ENCODE measurements at regions not wholly inside any gene's neighbourhood (a gene's known extent, or its start where the extent isn't known, plus 50 kb on each side); places are given as distances from the start of the nearest gene placed in this dataset.

- H3K27ac Mint-ChIP-seq, result no peak overlapping the region
- H3K9me3 Mint-ChIP-seq, result peaks cover 0 to 2% (median 0%) of the 10 kb centered on the region in 11 donors
- ATAC-seq, result no peak
- no peak for DNase-seq
- H3K27me3 ChIP-seq (ENCODE audit: control insufficient read depth in 2 of 2, insufficient read depth in 2 of 2, low read length in 2 of 2), result no peaks in the 10 kb centered on the region
- no peak overlapping the region for H3K4me3 Mint-ChIP-seq
- intact Hi-C loops (cut with micrococcal nuclease), result no loop called here
- no peak overlapping the region for H3K4me3 ChIP-seq (ENCODE audit: low read length)
- POLR2A ChIA-PET, result no interaction called here
- peaks cover 0 to 5% (median 0%) of the 10 kb centered on the region in 5 donors for H3K27me3 Mint-ChIP-seq
- H3K4me1 ChIP-seq (ENCODE audit: control insufficient read depth in 2 of 2, insufficient read depth in 2 of 2, low read length in 2 of 2), result no peaks in the 10 kb centered on the region
- H3K36me3 Mint-ChIP-seq, result no peaks in the 10 kb centered on the region
- H3K4me1 Mint-ChIP-seq, result no peaks in the 10 kb centered on the region
- no peak overlapping the region for H3K27ac ChIP-seq (ENCODE audit: low read depth, low read length)
- no peaks in the 10 kb centered on the region for H3K36me3 ChIP-seq (ENCODE audit: control insufficient read depth in 2 of 3, insufficient read depth in 3 of 3, low read length in 3 of 3)
- CTCF ChIA-PET, result no interaction called here
- H3K9me3 ChIP-seq (ENCODE audit: control insufficient read depth in 2 of 3, low read length in 3 of 3), result no peaks in the 10 kb centered on the region
Observed at GRCh38 chrX:134732676-134733075, 64.3 kb downstream of the PABIR2 start.

GRCh38 chrX:134732152-134732551 lies 64.9 kb downstream of the PABIR2 start:
- Mint-ChIP-seq H3K4me3 (no peak overlapping the region), H3K9me3 (peaks cover 0 to 2% (median 0%) of the 10 kb centered on the region in 11 donors), H3K27me3 (peaks cover 0 to 5% (median 0%) of the 10 kb centered on the region in 5 donors), H3K27ac (no peak overlapping the region), H3K36me3 (no peaks in the 10 kb centered on the region), H3K4me1 (no peaks in the 10 kb centered on the region)
- H3K9me3 ChIP-seq (ENCODE audit: control insufficient read depth in 2 of 3, low read length in 3 of 3), result no peaks in the 10 kb centered on the region
- DNase-seq, result no peak
- H3K27me3 ChIP-seq (ENCODE audit: control insufficient read depth in 2 of 2, insufficient read depth in 2 of 2, low read length in 2 of 2), result no peaks in the 10 kb centered on the region
- ATAC-seq, result no peak
- H3K4me3 ChIP-seq (ENCODE audit: low read length), result no peak overlapping the region
- intact Hi-C loops (cut with micrococcal nuclease), result no loop called here
- CTCF ChIA-PET, result no interaction called here
- POLR2A ChIA-PET, result no interaction called here
- no peaks in the 10 kb centered on the region for H3K36me3 ChIP-seq (ENCODE audit: control insufficient read depth in 2 of 3, insufficient read depth in 3 of 3, low read length in 3 of 3)
- no peak overlapping the region for H3K27ac ChIP-seq (ENCODE audit: low read depth, low read length)
- no peaks in the 10 kb centered on the region for H3K4me1 ChIP-seq (ENCODE audit: control insufficient read depth in 2 of 2, insufficient read depth in 2 of 2, low read length in 2 of 2)

GRCh38 chrX:134727363-134727762 lies 69.1 kb upstream of the PLAC1 start:
- no peak overlapping the region for H3K27ac Mint-ChIP-seq
- ChIA-PET POLR2A (no interaction called here), CTCF (no interaction called here)
- ATAC-seq, result no peak
- Histone ChIP-seq H3K9me3 (ENCODE audit: control insufficient read depth in 2 of 3, low read length in 3 of 3) (no peaks in the 10 kb centered on the region), H3K4me3 (ENCODE audit: low read length) (no peak overlapping the region), H3K27me3 (ENCODE audit: control insufficient read depth in 2 of 2, insufficient read depth in 2 of 2, low read length in 2 of 2) (no peaks in the 10 kb centered on the region), H3K27ac (ENCODE audit: low read depth, low read length) (no peak overlapping the region), H3K36me3 (ENCODE audit: control insufficient read depth in 2 of 3, insufficient read depth in 3 of 3, low read length in 3 of 3) (no peaks in the 10 kb centered on the region), H3K4me1 (ENCODE audit: control insufficient read depth in 2 of 2, insufficient read depth in 2 of 2, low read length in 2 of 2) (no peaks in the 10 kb centered on the region)
- H3K27me3 Mint-ChIP-seq, result peaks cover 0 to 5% (median 0%) of the 10 kb centered on the region in 5 donors
- DNase-seq, result no peak
- no peaks in the 10 kb centered on the region for H3K36me3 Mint-ChIP-seq
- H3K4me1 Mint-ChIP-seq, result no peaks in the 10 kb centered on the region
- peaks cover 0 to 2% (median 0%) of the 10 kb centered on the region in 11 donors for H3K9me3 Mint-ChIP-seq
- intact Hi-C loops (cut with micrococcal nuclease), result no loop called here
- no peak overlapping the region for H3K4me3 Mint-ChIP-seq

- ChIA-PET CTCF (no interaction called here), POLR2A (no interaction called here)
- Histone ChIP-seq H3K27me3 (ENCODE audit: control insufficient read depth in 2 of 2, insufficient read depth in 2 of 2, low read length in 2 of 2) (no peaks in the 10 kb centered on the region), H3K4me1 (ENCODE audit: control insufficient read depth in 2 of 2, insufficient read depth in 2 of 2, low read length in 2 of 2) (no peaks in the 10 kb centered on the region), H3K9me3 (ENCODE audit: control insufficient read depth in 2 of 3, low read length in 3 of 3) (no peaks in the 10 kb centered on the region), H3K36me3 (ENCODE audit: control insufficient read depth in 2 of 3, insufficient read depth in 3 of 3, low read length in 3 of 3) (no peaks in the 10 kb centered on the region), H3K27ac (ENCODE audit: low read depth, low read length) (no peak overlapping the region), H3K4me3 (ENCODE audit: low read length) (no peak overlapping the region)
- peaks cover 0 to 2% (median 0%) of the 10 kb centered on the region in 11 donors for H3K9me3 Mint-ChIP-seq
- H3K4me1 Mint-ChIP-seq, result no peaks in the 10 kb centered on the region
- no peaks in the 10 kb centered on the region for H3K36me3 Mint-ChIP-seq
- intact Hi-C loops (cut with micrococcal nuclease), result no loop called here
- DNase-seq, result no peak
- ATAC-seq, result no peak
- H3K27me3 Mint-ChIP-seq, result peaks cover 0 to 5% (median 0%) of the 10 kb centered on the region in 5 donors
- no peak overlapping the region for H3K4me3 Mint-ChIP-seq
- H3K27ac Mint-ChIP-seq, result no peak overlapping the region
Observed at GRCh38 chrX:134725103-134725690, 66.9 kb upstream of the PLAC1 start.

GRCh38 chrX:134721766-134722532 lies 63.7 kb upstream of the PLAC1 start:
- Mint-ChIP-seq H3K27ac (no peak overlapping the region), H3K9me3 (no peaks in the 10 kb centered on the region), H3K36me3 (peaks cover 0 to 1% (median 0%) of the 10 kb centered on the region in 5 donors), H3K4me3 (no peak overlapping the region), H3K4me1 (peaks cover 0 to 11% (median 5%) of the 10 kb centered on the region in 7 donors), H3K27me3 (peaks cover 0 to 2% (median 0%) of the 10 kb centered on the region in 5 donors)
- ChIA-PET CTCF (no interaction called here), POLR2A (no interaction called here)
- intact Hi-C loops (cut with micrococcal nuclease), result no loop called here
- no peak for DNase-seq
- H3K27ac ChIP-seq (ENCODE audit: low read depth, low read length), result no peak overlapping the region
- no peak overlapping the region for H3K4me3 ChIP-seq (ENCODE audit: low read length)
- H3K4me1 ChIP-seq (ENCODE audit: control insufficient read depth in 2 of 2, insufficient read depth in 2 of 2, low read length in 2 of 2), result no peaks in the 10 kb centered on the region
- no peaks in the 10 kb centered on the region for H3K9me3 ChIP-seq (ENCODE audit: control insufficient read depth in 2 of 3, low read length in 3 of 3)
- ATAC-seq, result no peak
- H3K27me3 ChIP-seq (ENCODE audit: control insufficient read depth in 2 of 2, insufficient read depth in 2 of 2, low read length in 2 of 2), result no peaks in the 10 kb centered on the region
- no peaks in the 10 kb centered on the region for H3K36me3 ChIP-seq (ENCODE audit: control insufficient read depth in 2 of 3, insufficient read depth in 3 of 3, low read length in 3 of 3)

- DNase-seq (peak in 6 of 9 donors; percentile 1 to 24 (median 14)), ATAC-seq (peak; percentile 54)
- ChIA-PET POLR2A (no interaction called here), CTCF (no interaction called here)
- intact Hi-C loops (cut with micrococcal nuclease), result no loop called here
- H3K4me1 Mint-ChIP-seq, result peaks cover 0 to 11% (median 5%) of the 10 kb centered on the region in 7 donors
- H3K9me3 Mint-ChIP-seq, result no peaks in the 10 kb centered on the region
- H3K36me3 Mint-ChIP-seq, result peaks cover 0 to 1% (median 0%) of the 10 kb centered on the region in 5 donors
- Histone ChIP-seq H3K27me3 (ENCODE audit: control insufficient read depth in 2 of 2, insufficient read depth in 2 of 2, low read length in 2 of 2) (no peaks in the 10 kb centered on the region), H3K36me3 (ENCODE audit: control insufficient read depth in 2 of 3, insufficient read depth in 3 of 3, low read length in 3 of 3) (no peaks in the 10 kb centered on the region), H3K9me3 (ENCODE audit: control insufficient read depth in 2 of 3, low read length in 3 of 3) (no peaks in the 10 kb centered on the region), H3K4me1 (ENCODE audit: control insufficient read depth in 2 of 2, insufficient read depth in 2 of 2, low read length in 2 of 2) (no peaks in the 10 kb centered on the region), H3K4me3 (ENCODE audit: low read length) (no peak overlapping the region), H3K27ac (ENCODE audit: low read depth, low read length) (no peak overlapping the region)
- H3K4me3 Mint-ChIP-seq, result peak overlapping the region in 1 of 10 donors; percentile 24
- peaks cover 0 to 3% (median 0%) of the 10 kb centered on the region in 5 donors for H3K27me3 Mint-ChIP-seq
- peak overlapping the region in 1 of 9 donors; percentile 68 for H3K27ac Mint-ChIP-seq
Observed at GRCh38 chrX:134718966-134719317, 60.7 kb upstream of the PLAC1 start.
